ENCODE measurements at regions not wholly inside any gene's neighbourhood (a gene's known extent, or its start where the extent isn't known, plus 50 kb on each side); places are given as distances from the start of the nearest gene placed in this dataset.

DNA sequence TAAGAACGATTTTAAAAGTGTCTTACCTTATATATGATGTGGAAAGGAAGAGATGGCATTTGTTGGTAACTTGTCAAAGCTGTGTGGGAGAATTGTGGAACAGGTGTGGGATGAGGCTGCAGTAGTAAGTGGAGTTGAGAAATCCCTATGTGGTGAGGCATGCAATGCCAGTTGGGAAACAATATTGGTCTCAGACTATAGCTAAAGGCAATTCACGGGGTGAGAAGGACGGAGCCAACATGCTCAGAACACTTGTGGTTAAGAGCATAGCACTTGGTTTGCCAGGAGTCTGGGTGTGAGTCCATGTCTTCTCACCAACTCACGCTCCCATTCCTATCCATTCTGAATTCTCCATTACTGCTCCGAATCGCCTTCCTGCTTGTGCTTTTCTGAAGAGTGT is 615.6 kb upstream of the ADAMTS9 start:
- H3K9ac ChIP-seq (ENCODE audit: low read length), result no peak overlapping the region
- no peaks in the 10 kb centered on the region for H3K36me3 ChIP-seq (ENCODE audit: insufficient read depth, low read length)
- no peak overlapping the region for H3K27ac ChIP-seq (ENCODE audit: low read depth, low read length)
- no peaks in the 10 kb centered on the region for H3K9me3 ChIP-seq (ENCODE audit: low read length)
- no peaks in the 10 kb centered on the region for H3K27me3 ChIP-seq (ENCODE audit: control insufficient read depth in 1 of 2, insufficient read depth in 2 of 2, low read length in 2 of 2)
- no peaks in the 10 kb centered on the region for H3K4me1 ChIP-seq (ENCODE audit: insufficient read depth, low read length)
- no peak overlapping the region for H3K4me3 ChIP-seq (ENCODE audit: low read depth in 1 of 2, low read length in 2 of 2)

GRCh38 chr3:65291448-65292125 is 603.8 kb upstream of the ADAMTS9 start:
- no peaks in the 10 kb centered on the region for H3K9me3 ChIP-seq (ENCODE audit: low read length)
- no peaks in the 10 kb centered on the region for H3K27me3 ChIP-seq (ENCODE audit: control insufficient read depth in 1 of 2, insufficient read depth in 2 of 2, low read length in 2 of 2)
- no peak overlapping the region for H3K27ac ChIP-seq (ENCODE audit: low read depth, low read length)
- no peaks in the 10 kb centered on the region for H3K36me3 ChIP-seq (ENCODE audit: insufficient read depth, low read length)
- H3K4me1 ChIP-seq (ENCODE audit: insufficient read depth, low read length), result peaks cover 8% of the 10 kb centered on the region
- H3K4me3 ChIP-seq (ENCODE audit: low read depth in 1 of 2, low read length in 2 of 2), result no peak overlapping the region
- no peak overlapping the region for H3K9ac ChIP-seq (ENCODE audit: low read length)

DNA sequence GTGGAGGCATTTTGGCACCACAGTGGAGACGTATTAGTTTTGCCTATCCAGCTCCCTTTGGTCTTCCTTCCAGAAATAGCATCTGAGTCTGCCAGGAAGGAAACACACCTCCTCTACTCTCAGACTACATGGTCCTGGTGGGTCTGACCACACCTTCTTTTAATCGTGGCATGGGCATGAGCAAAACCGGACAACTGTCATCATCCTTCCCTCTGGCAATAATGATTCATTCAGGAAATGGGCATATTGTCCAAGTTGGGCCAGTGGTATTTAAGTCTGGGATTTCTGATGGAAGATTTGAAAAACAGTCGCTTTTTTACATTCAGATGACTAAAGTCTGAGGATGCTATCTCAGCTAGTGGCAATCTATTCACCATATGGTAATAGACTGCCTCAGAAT is 601.0 kb upstream of the ADAMTS9 start:
- Histone ChIP-seq H3K36me3 (ENCODE audit: insufficient read depth, low read length) (no peaks in the 10 kb centered on the region), H3K9ac (ENCODE audit: low read length) (no peak overlapping the region), H3K4me1 (ENCODE audit: insufficient read depth, low read length) (peaks cover 8% of the 10 kb centered on the region)

GRCh38 chr3:65285956-65286355 is 598.2 kb upstream of the ADAMTS9 start:
- Histone ChIP-seq H3K4me1 (ENCODE audit: insufficient read depth, low read length) (no peaks in the 10 kb centered on the region), H3K36me3 (ENCODE audit: insufficient read depth, low read length) (no peaks in the 10 kb centered on the region), H3K9ac (ENCODE audit: low read length) (no peak overlapping the region), H3K4me3 (ENCODE audit: low read depth in 1 of 2, low read length in 2 of 2) (no peak overlapping the region), H3K9me3 (ENCODE audit: low read length) (no peaks in the 10 kb centered on the region), H3K27ac (ENCODE audit: low read depth, low read length) (no peak overlapping the region), H3K27me3 (ENCODE audit: control insufficient read depth in 1 of 2, insufficient read depth in 2 of 2, low read length in 2 of 2) (no peaks in the 10 kb centered on the region)

More for the DNA sequence above, 601.0 kb upstream of the ADAMTS9 start:
- H3K27me3 ChIP-seq (ENCODE audit: control insufficient read depth in 1 of 2, insufficient read depth in 2 of 2, low read length in 2 of 2), result no peaks in the 10 kb centered on the region
- no peak overlapping the region for H3K4me3 ChIP-seq (ENCODE audit: low read depth in 1 of 2, low read length in 2 of 2)
- H3K27ac ChIP-seq (ENCODE audit: low read depth, low read length), result no peak overlapping the region
- no peaks in the 10 kb centered on the region for H3K9me3 ChIP-seq (ENCODE audit: low read length)

- no peak overlapping the region for H3K9ac ChIP-seq (ENCODE audit: low read length)
- H3K4me3 ChIP-seq (ENCODE audit: low read depth in 1 of 2, low read length in 2 of 2), result no peak overlapping the region
- H3K27ac ChIP-seq (ENCODE audit: low read depth, low read length), result no peak overlapping the region
- no peaks in the 10 kb centered on the region for H3K4me1 ChIP-seq (ENCODE audit: insufficient read depth, low read length)
- H3K27me3 ChIP-seq (ENCODE audit: control insufficient read depth in 1 of 2, insufficient read depth in 2 of 2, low read length in 2 of 2), result no peaks in the 10 kb centered on the region
- no peaks in the 10 kb centered on the region for H3K36me3 ChIP-seq (ENCODE audit: insufficient read depth, low read length)
- H3K9me3 ChIP-seq (ENCODE audit: low read length), result no peaks in the 10 kb centered on the region
Observed at GRCh38 chr3:65284961-65285360, 597.2 kb upstream of the ADAMTS9 start.

GRCh38 chr3:65284546-65284945 is 596.7 kb upstream of the ADAMTS9 start:
- no peaks in the 10 kb centered on the region for H3K4me1 ChIP-seq (ENCODE audit: insufficient read depth, low read length)
- no peaks in the 10 kb centered on the region for H3K27me3 ChIP-seq (ENCODE audit: control insufficient read depth in 1 of 2, insufficient read depth in 2 of 2, low read length in 2 of 2)
- H3K9me3 ChIP-seq (ENCODE audit: low read length), result no peaks in the 10 kb centered on the region
- H3K36me3 ChIP-seq (ENCODE audit: insufficient read depth, low read length), result no peaks in the 10 kb centered on the region
- H3K27ac ChIP-seq (ENCODE audit: low read depth, low read length), result no peak overlapping the region
- no peak overlapping the region for H3K9ac ChIP-seq (ENCODE audit: low read length)
- no peak overlapping the region for H3K4me3 ChIP-seq (ENCODE audit: low read depth in 1 of 2, low read length in 2 of 2)

DNA sequence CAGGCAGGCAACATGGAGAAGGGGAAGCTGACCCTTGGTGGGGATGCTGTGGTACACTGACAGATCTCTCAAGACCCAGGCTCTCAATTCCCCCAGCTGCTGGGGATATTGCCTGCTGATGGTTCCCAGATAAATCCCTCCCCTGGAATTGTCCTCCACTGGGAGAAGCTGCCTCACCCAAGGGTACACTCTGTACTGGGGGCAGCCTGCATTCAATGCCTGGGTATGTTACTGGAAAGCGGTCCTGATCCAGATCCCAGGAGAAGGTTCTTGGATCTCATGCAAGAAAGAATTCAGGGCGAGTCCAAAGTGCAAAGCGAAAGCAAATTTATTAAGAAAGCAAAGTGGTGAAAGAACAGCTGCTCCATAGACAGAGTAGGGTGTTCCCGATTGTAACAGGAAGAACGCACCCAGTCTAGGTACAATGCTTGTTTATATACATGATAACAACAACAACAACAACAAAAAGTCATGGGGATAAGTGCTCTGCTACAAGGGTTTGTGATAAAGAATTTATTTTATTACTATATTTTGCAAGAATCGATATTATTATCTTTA is 591.5 kb upstream of the ADAMTS9 start:
- H3K27ac ChIP-seq (ENCODE audit: low read depth, low read length), result no peak overlapping the region

GRCh38 chr3:65277798-65278197 is 590.0 kb upstream of the ADAMTS9 start:
- Histone ChIP-seq H3K4me1 (ENCODE audit: insufficient read depth, low read length) (no peaks in the 10 kb centered on the region), H3K9ac (ENCODE audit: low read length) (no peak overlapping the region), H3K27ac (ENCODE audit: low read depth, low read length) (no peak overlapping the region), H3K27me3 (ENCODE audit: control insufficient read depth in 1 of 2, insufficient read depth in 2 of 2, low read length in 2 of 2) (no peaks in the 10 kb centered on the region), H3K9me3 (ENCODE audit: low read length) (no peaks in the 10 kb centered on the region), H3K36me3 (ENCODE audit: insufficient read depth, low read length) (no peaks in the 10 kb centered on the region), H3K4me3 (ENCODE audit: low read depth in 1 of 2, low read length in 2 of 2) (no peak overlapping the region)

More for the DNA sequence above, 591.5 kb upstream of the ADAMTS9 start:
- Histone ChIP-seq H3K9ac (ENCODE audit: low read length) (no peak overlapping the region), H3K9me3 (ENCODE audit: low read length) (no peaks in the 10 kb centered on the region), H3K36me3 (ENCODE audit: insufficient read depth, low read length) (no peaks in the 10 kb centered on the region), H3K27me3 (ENCODE audit: control insufficient read depth in 1 of 2, insufficient read depth in 2 of 2, low read length in 2 of 2) (no peaks in the 10 kb centered on the region), H3K4me3 (ENCODE audit: low read depth in 1 of 2, low read length in 2 of 2) (no peak overlapping the region), H3K4me1 (ENCODE audit: insufficient read depth, low read length) (no peaks in the 10 kb centered on the region)

DNA sequence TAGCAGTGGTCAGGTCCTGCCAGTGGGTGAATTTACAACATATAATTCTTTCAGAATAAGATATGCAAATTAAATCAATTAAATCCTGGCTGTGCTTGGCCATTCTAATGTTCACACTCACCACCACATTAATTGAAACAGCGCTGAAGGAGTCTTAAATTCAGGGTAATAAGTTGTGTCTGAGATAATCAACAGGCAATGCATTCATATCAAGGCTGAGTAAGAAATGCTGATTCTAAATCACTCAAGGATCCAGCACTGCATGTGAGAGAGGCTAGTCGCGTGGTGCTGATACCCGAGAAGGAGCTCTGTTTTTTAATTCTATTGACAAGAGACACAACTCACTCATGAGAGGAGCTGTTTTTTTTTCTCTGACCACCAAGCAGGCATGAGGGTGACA is 588.8 kb upstream of the ADAMTS9 start:
- Histone ChIP-seq H3K4me1 (ENCODE audit: insufficient read depth, low read length) (no peaks in the 10 kb centered on the region), H3K27ac (ENCODE audit: low read depth, low read length) (no peak overlapping the region), H3K9me3 (ENCODE audit: low read length) (no peaks in the 10 kb centered on the region), H3K27me3 (ENCODE audit: control insufficient read depth in 1 of 2, insufficient read depth in 2 of 2, low read length in 2 of 2) (no peaks in the 10 kb centered on the region), H3K4me3 (ENCODE audit: low read depth in 1 of 2, low read length in 2 of 2) (no peak overlapping the region), H3K36me3 (ENCODE audit: insufficient read depth, low read length) (no peaks in the 10 kb centered on the region), H3K9ac (ENCODE audit: low read length) (no peak overlapping the region)

DNA sequence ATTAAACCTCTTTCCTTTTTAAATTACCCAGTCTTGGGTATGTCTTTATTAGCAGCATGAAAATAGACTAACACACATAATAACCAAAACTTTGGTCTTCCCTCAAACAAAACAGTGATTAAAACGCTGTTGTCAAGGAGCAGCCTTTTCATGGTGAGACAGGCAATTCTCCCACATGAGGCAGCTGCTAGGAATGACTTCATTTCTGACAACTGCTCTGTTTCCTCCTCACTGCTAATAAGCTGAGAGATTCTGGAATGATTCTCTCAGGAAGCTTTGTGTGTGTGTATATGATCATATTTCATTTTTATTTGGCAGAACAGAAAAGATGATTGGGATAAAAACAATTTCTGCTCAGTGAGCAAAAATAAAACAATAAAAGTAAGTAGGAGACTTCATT is 580.6 kb upstream of the ADAMTS9 start:
- Histone ChIP-seq H3K27me3 (ENCODE audit: control insufficient read depth in 1 of 2, insufficient read depth in 2 of 2, low read length in 2 of 2) (no peaks in the 10 kb centered on the region), H3K27ac (ENCODE audit: low read depth, low read length) (no peak overlapping the region), H3K36me3 (ENCODE audit: insufficient read depth, low read length) (no peaks in the 10 kb centered on the region), H3K4me3 (ENCODE audit: low read depth in 1 of 2, low read length in 2 of 2) (no peak overlapping the region), H3K9me3 (ENCODE audit: low read length) (no peaks in the 10 kb centered on the region), H3K4me1 (ENCODE audit: insufficient read depth, low read length) (no peaks in the 10 kb centered on the region), H3K9ac (ENCODE audit: low read length) (no peak overlapping the region)

DNA sequence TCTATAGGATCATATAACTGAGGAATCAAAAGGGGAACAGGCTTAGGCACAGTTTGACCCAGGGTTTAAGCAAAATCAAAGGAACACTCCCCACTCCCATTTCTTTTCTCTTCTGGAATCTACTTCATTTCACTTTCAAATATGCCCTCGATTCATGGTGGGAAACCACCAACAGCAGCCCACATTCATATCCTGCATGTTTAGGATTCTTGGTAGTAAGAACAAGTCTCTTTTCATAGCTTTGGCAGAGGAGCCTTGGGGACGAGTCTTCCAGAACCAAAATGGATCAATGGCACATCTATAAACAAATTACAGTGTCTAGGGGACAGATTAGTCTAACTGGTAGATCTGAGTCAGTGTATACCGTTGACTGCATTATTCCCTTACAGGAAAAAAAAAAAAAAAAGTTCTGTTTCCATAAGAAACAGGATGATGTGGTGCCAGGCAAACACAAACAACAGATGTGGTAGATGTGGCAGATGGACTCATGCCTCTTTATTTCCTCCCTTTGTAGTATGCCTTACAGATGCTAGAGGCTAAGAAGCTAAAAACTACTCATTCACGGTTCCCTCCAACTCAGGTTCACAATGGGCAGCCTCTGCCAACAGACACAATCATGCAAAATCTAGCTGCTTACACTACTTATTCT is 578.3 kb upstream of the ADAMTS9 start:
- Histone ChIP-seq H3K4me1 (ENCODE audit: insufficient read depth, low read length) (no peaks in the 10 kb centered on the region), H3K36me3 (ENCODE audit: insufficient read depth, low read length) (no peaks in the 10 kb centered on the region), H3K27me3 (ENCODE audit: control insufficient read depth in 1 of 2, insufficient read depth in 2 of 2, low read length in 2 of 2) (no peaks in the 10 kb centered on the region), H3K4me3 (ENCODE audit: low read depth in 1 of 2, low read length in 2 of 2) (no peak overlapping the region), H3K9ac (ENCODE audit: low read length) (no peak overlapping the region), H3K9me3 (ENCODE audit: low read length) (no peaks in the 10 kb centered on the region), H3K27ac (ENCODE audit: low read depth, low read length) (no peak overlapping the region)

DNA sequence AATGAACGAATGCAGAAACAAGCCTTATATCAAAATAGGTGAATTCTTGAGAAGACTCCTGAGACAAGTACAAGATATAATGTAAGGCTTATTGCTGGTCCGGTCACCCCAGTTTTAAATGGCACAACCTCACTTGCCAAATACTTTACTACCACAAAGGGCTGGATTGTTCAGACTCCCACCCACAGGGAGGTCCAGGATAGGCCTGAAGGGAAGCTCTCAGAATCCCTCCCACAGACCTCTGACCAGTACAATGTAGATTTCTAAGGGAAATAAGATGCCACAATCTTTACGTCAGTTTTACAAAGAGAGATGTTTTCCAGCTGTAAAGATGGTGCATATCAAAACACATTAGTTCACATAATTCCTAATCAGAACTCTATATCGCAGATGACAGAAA is 577.7 kb upstream of the ADAMTS9 start:
- H3K4me1 ChIP-seq (ENCODE audit: insufficient read depth, low read length), result no peaks in the 10 kb centered on the region
- no peak overlapping the region for H3K27ac ChIP-seq (ENCODE audit: low read depth, low read length)
- no peaks in the 10 kb centered on the region for H3K27me3 ChIP-seq (ENCODE audit: control insufficient read depth in 1 of 2, insufficient read depth in 2 of 2, low read length in 2 of 2)
- no peak overlapping the region for H3K4me3 ChIP-seq (ENCODE audit: low read depth in 1 of 2, low read length in 2 of 2)
- no peak overlapping the region for H3K9ac ChIP-seq (ENCODE audit: low read length)
- H3K36me3 ChIP-seq (ENCODE audit: insufficient read depth, low read length), result no peaks in the 10 kb centered on the region
- no peaks in the 10 kb centered on the region for H3K9me3 ChIP-seq (ENCODE audit: low read length)
